Tibial nerve (tissue), 4 donors: ENCODE measurements at regions not wholly inside any gene's neighbourhood (a gene's known extent, or its start where the extent isn't known, plus 50 kb on each side); places are given as distances from the start of the nearest gene placed in this dataset.

Experiments used
- CTCF ChIP-seq, 5 experiments: fragments of 200-600 bp in 3 of 5; fragments of 450-650 bp in 2 of 5; sonication (generic) in 3 of 5; IDR thresholded peaks; one replicate each; pipeline ENCODE4 v1.5.1; 2016 to 2019; ENCODE audit warnings: antibody characterized with exemption in 5 of 5, mild to moderate bottlenecking in 3 of 5, moderate library complexity in 2 of 5
- EP300 ChIP-seq, 2 donors: sonication (generic); formaldehyde crosslinking; IDR thresholded peaks; one replicate each; pipeline ENCODE4 v1.6.1; 2017; ENCODE audit warnings: antibody characterized with exemption in 2 of 2, mild to moderate bottlenecking in 1 of 2
- POLR2A ChIP-seq, 2 donors: fragments of 450-650 bp; IDR thresholded peaks; one replicate each; pipeline ENCODE4 v1.6.1; 2017; ENCODE audit warnings: antibody characterized with exemption in 2 of 2, mild to moderate bottlenecking in 2 of 2, moderate library complexity in 2 of 2

- TF ChIP-seq CTCF (IDR thresholded peaks at IDR 0.05) (no peak), POLR2A (IDR thresholded peaks at IDR 0.05) (no peak), EP300 (IDR thresholded peaks at IDR 0.05) (no peak)
Measured at GRCh38 chr10:106454233-106454632, 710.3 kb downstream of the SORCS1 start.
